GM18499 (cell line): ENCODE measurements at regions not wholly inside any gene's neighbourhood (a gene's known extent, or its start where the extent isn't known, plus 50 kb on each side); places are given as distances from the start of the nearest gene placed in this dataset.

Experiments
- ATAC-seq: cut with Tn5 transposase; IDR thresholded peaks from one replicate; pipeline ENCODE4 v1.9.1; 2021; ENCODE audit warnings: moderate number of reproducible peaks; ENCODE audit not compliant: insufficient read depth, unreplicated experiment

GRCh38 chr13:74895042-74895796, 586.8 kb downstream of the TBC1D4 start:
- ATAC-seq = no peak

- no peak for ATAC-seq
These were observed 589.9 kb downstream of the TBC1D4 start for GRCh38 chr13:74892096-74892495.

GRCh38 chr13:74891610-74892009, 590.4 kb downstream of the TBC1D4 start:
- no peak for ATAC-seq

GRCh38 chr13:74889321-74889720, 592.6 kb downstream of the TBC1D4 start:
- no peak for ATAC-seq

- no peak for ATAC-seq
These were observed 595.5 kb downstream of the TBC1D4 start for GRCh38 chr13:74886502-74886901.

- no peak for ATAC-seq
These were observed 598.1 kb downstream of the TBC1D4 start for GRCh38 chr13:74883834-74884233.

GRCh38 chr13:74871369-74872070, 610.4 kb downstream of the TBC1D4 start:
- ATAC-seq = no peak

GRCh38 chr13:74870865-74871264, 611.1 kb downstream of the TBC1D4 start:
- no peak for ATAC-seq

- ATAC-seq = no peak
These were observed 612.1 kb downstream of the TBC1D4 start for GRCh38 chr13:74869846-74870245.

GRCh38 chr13:74868049-74868448, 613.9 kb downstream of the TBC1D4 start:
- ATAC-seq = no peak

GRCh38 chr13:74867460-74867859, 614.5 kb downstream of the TBC1D4 start:
- ATAC-seq = no peak

- no peak for ATAC-seq
These were observed 615.9 kb downstream of the TBC1D4 start for GRCh38 chr13:74866101-74866500.

GRCh38 chr13:74865656-74866055, 616.3 kb downstream of the TBC1D4 start:
- no peak for ATAC-seq

GRCh38 chr13:74860789-74861188, 621.2 kb downstream of the TBC1D4 start:
- no peak for ATAC-seq

- ATAC-seq = no peak
These were observed 631.1 kb downstream of the TBC1D4 start for GRCh38 chr13:74850893-74851292.

- ATAC-seq = no peak
These were observed 634.0 kb downstream of the TBC1D4 start for GRCh38 chr13:74847966-74848365.

GRCh38 chr13:74845806-74846205, 636.2 kb downstream of the TBC1D4 start:
- no peak for ATAC-seq

- no peak for ATAC-seq
These were observed 640.3 kb downstream of the TBC1D4 start for GRCh38 chr13:74841651-74842050.

- ATAC-seq = no peak
These were observed 640.8 kb downstream of the TBC1D4 start for GRCh38 chr13:74841123-74841522.

- ATAC-seq = no peak
These were observed 642.3 kb downstream of the TBC1D4 start for GRCh38 chr13:74839656-74840055.

GRCh38 chr13:74838096-74838495, 643.9 kb downstream of the TBC1D4 start:
- ATAC-seq = no peak

- ATAC-seq = no peak
These were observed 645.3 kb downstream of the TBC1D4 start for GRCh38 chr13:74836628-74837027.
